K562 (cell line): ENCODE measurements at regions not wholly inside any gene's neighbourhood (a gene's known extent, or its start where the extent isn't known, plus 50 kb on each side); places are given as distances from the start of the nearest gene placed in this dataset.

Experiments used
- ATAC-seq: fragments of 200-7000 bp; cut with Tn5 transposase; 3 replicates; pipeline ENCODE4 v1.9.1; 2020; ENCODE audit warnings: moderate library complexity
- BruUV-seq: library from RNA; stranded (reverse); fragments of 400-500 nt; replicated peaks from 2 replicates; lab custom pipeline; 2021; lab: Mats Ljungman, UMichigan
- CTCF ChIA-PET: fragments of 300-600 bp; formaldehyde crosslinking; extraction: SDS; loops from one replicate; lab custom pipeline; 2021; ENCODE audit warnings: low intra/inter-chr PET ratio; lab: Yijun Ruan, JAX
- POLR2A ChIA-PET: fragments of 300-600, 350-650 bp; sonication (Branson Sonifier 250); formaldehyde crosslinking; extraction: SDS; loops from one replicate; lab custom pipeline; 2021; ENCODE audit warnings: antibody characterized with exemption, inconsistent platforms; lab: Yijun Ruan, JAX
- DNase-seq, 4 experiments: peaks; one replicate each; pipeline versions ENCODE4 v3.0.0 to v3.0.0-alpha.2; 2011 to 2018; ENCODE audit warnings: low spot score in 3 of 4, mixed read lengths in 3 of 4; ENCODE audit errors: extremely low read depth in 1 of 4
- FAIRE-seq: peaks from 2 replicates; lab custom pipeline; 2011; peaks lifted over from hg19 to GRCh38; lab: Jason Lieb, UNC
- H2AFZ ChIP-seq: 2 replicates; pipeline ENCODE4 v1.6.0; 2011; ENCODE audit warnings: low read depth, low read length, control low read depth, inconsistent platforms
- H3K27ac ChIP-seq: fragments of 200-600 bp; 3 replicates; pipeline ENCODE4 v1.8.0; 2011; ENCODE audit warnings: low read depth, mild to moderate bottlenecking, control low read depth, inconsistent platforms, low read length, moderate library complexity, mixed read lengths; ENCODE audit errors: extremely low read depth
- H3K27me3 ChIP-seq, 2 experiments: fragments of 300-600 bp in 1 of 2; 2 replicates in 1 of 2; 3 replicates in 1 of 2; pipeline versions ENCODE4 v1.6.0 to v1.8.0; 2011; ENCODE audit warnings: inconsistent platforms in 2 of 2, low read length in 2 of 2, mild to moderate bottlenecking in 1 of 2, mixed read lengths in 1 of 2, moderate library complexity in 1 of 2; ENCODE audit not compliant: control insufficient read depth in 2 of 2, insufficient read depth in 2 of 2
- H3K36me3 ChIP-seq: fragments of 300-600 bp; 3 replicates; pipeline ENCODE4 v1.8.0; 2011; ENCODE audit warnings: mild to moderate bottlenecking, low read length, inconsistent platforms; ENCODE audit not compliant: control insufficient read depth, insufficient read depth
- H3K4me1 ChIP-seq, 2 experiments: fragments of 200-600 bp in 1 of 2; replicated peaks in 1 of 2; 2 replicates in 1 of 2; 3 replicates in 1 of 2; pipeline versions ENCODE4 v1.5.1 to v1.8.0; 2011; ENCODE audit warnings: inconsistent platforms in 2 of 2, low read length in 2 of 2, mild to moderate bottlenecking in 1 of 2, mixed read lengths in 1 of 2, moderate library complexity in 1 of 2; ENCODE audit not compliant: control insufficient read depth in 2 of 2, insufficient read depth in 2 of 2
- H3K4me2 ChIP-seq: 2 replicates; pipeline ENCODE4 v1.6.1; 2011; ENCODE audit warnings: low read length, control low read depth, inconsistent platforms, mixed read lengths; ENCODE audit not compliant: insufficient read depth
- H3K4me3 ChIP-seq: fragments of 200-600 bp; sonication (generic), shearing (Covaris generic); 2 replicates; pipeline ENCODE4 v1.5.1; 2016; ENCODE audit warnings: control low read depth, inconsistent platforms
- H3K79me2 ChIP-seq: fragments of 200-600 bp; 3 replicates; pipeline ENCODE4 v1.8.0; 2011; ENCODE audit warnings: low read length, inconsistent platforms; ENCODE audit not compliant: control insufficient read depth, insufficient read depth
- H3K9ac ChIP-seq, 2 experiments: 2 replicates each; pipeline versions ENCODE4 v1.6.0 to v1.6.1; 2011; ENCODE audit warnings: low read depth in 2 of 2, low read length in 2 of 2, control low read depth in 1 of 2, inconsistent platforms in 1 of 2, mild to moderate bottlenecking in 1 of 2, mixed read lengths in 1 of 2; ENCODE audit not compliant: insufficient read depth in 1 of 2
- H3K9me1 ChIP-seq: one replicate; pipeline ENCODE4 v1.6.0; 2011; ENCODE audit warnings: inconsistent platforms, mild to moderate bottlenecking, low read length, moderate library complexity; ENCODE audit not compliant: control insufficient read depth, insufficient read depth
- H3K9me3 ChIP-seq: replicated peaks from 2 replicates; pipeline ENCODE4 v1.5.1; 2011; ENCODE audit warnings: low read depth, low read length, inconsistent platforms; ENCODE audit not compliant: control insufficient read depth, insufficient read depth
- H4K20me1 ChIP-seq: replicated peaks from 2 replicates; pipeline ENCODE4 v1.6.1; 2011; ENCODE audit warnings: low read length, inconsistent platforms, mixed read lengths; ENCODE audit not compliant: control insufficient read depth, insufficient read depth
- CCAR2 ChIP-seq: fragments of 200-400 bp; formaldehyde crosslinking; IDR thresholded peaks from 2 replicates; pipeline ENCODE4 v1.6.1; 2017; ENCODE audit warnings: mild to moderate bottlenecking, low read depth, low read length
- E2F3 ChIP-seq: fragments of 250-450 bp; sonication (Bioruptor Pico); IDR thresholded peaks from 2 replicates; pipeline ENCODE4 v1.4.0; 2020; ENCODE audit warnings: mild to moderate bottlenecking
- ELF4 ChIP-seq: fragments of 450-650 bp; formaldehyde crosslinking; IDR thresholded peaks from 2 replicates; pipeline ENCODE4 v1.4.0; 2022; ENCODE audit warnings: missing genetic modification characterization
- FOXJ2 ChIP-seq: fragments of 200-800 bp; sonication (Bioruptor generic); IDR thresholded peaks from 2 replicates; pipeline ENCODE4 v1.6.1; 2016; ENCODE audit warnings: missing genetic modification characterization, missing compliant biosample characterization
- HNRNPH1 ChIP-seq: fragments of 200-400 bp; formaldehyde crosslinking; optimal IDR thresholded peaks from 2 replicates; pipeline ENCODE3; 2017; ENCODE audit warnings: low read depth, mild to moderate bottlenecking, low read length, moderate library complexity
- JUN ChIP-seq, 2 experiments: sonication (generic) in 1 of 2; formaldehyde crosslinking in 1 of 2; IDR thresholded peaks; 2 replicates each; pipeline versions ENCODE4 v1.6.1 to v1.8.0; 2012 to 2022; ENCODE audit warnings: borderline replicate concordance in 2 of 2, mild to moderate bottlenecking in 2 of 2, improper control_type of control experiment in 1 of 2, low read depth in 1 of 2, low read length in 1 of 2, missing genetic modification reagents in 1 of 2
- WGBS: fragments of 100-300 bp; shearing (Covaris generic); methylation state at CpG from one replicate; pipeline ENCODE4 v1.1.6; 2016; ENCODE audit warnings: low coverage, mixed read lengths; ENCODE audit not compliant: insufficient coverage; ENCODE audit errors: missing lambda C conversion rate; 5-methylcytosine and 5-hydroxymethylcytosine counted together
- in situ Hi-C: fragments of 300-500 bp; cut with MboI; formaldehyde crosslinking; loops from 4 replicates; pipeline ENCODE4 v1.15.0; 2018; ENCODE audit warnings: inconsistent platforms, mixed read lengths
- intact Hi-C: fragments of 100-400 bp; cut with micrococcal nuclease; formaldehyde crosslinking; loops from 2 replicates; pipeline ENCODE4 v1.14.2; 2022
- TF ChIP-seq, protein P1 (sequence below): sonication (generic); formaldehyde crosslinking; IDR thresholded peaks from 2 replicates; pipeline ENCODE4 v1.8.1; 2022; ENCODE audit warnings: missing genetic modification reagents
- TF ChIP-seq, protein P2 (sequence below): fragments of 450-650 bp; IDR thresholded peaks from 2 replicates; pipeline ENCODE4 v1.6.1; 2016; ENCODE audit warnings: antibody characterized with exemption

DNA sequence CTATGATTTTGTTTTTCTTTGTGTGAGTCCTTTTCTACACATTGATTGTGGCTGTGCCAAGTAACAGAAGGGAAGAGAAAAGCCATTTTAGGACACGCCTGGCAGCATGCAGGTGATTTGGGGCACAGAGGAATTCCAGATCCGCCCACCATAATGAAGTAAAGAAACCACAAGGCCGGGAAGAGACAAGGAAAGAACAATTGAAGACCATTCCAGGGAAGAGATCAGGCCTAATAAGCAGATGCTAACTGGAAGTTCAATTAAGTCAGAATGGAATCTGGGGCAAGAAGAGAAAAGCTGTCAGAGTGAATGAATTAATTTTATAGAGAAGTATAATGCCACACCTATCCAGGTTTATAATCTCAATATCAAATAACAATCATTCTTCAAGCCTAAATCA, 110.2 kb upstream of the ISL1 start:
- Histone ChIP-seq H2AFZ (no peak overlapping the region), H3K9me1 (no peaks in the 10 kb centered on the region), H3K4me1 (no peaks in the 10 kb centered on the region), H3K79me2 (no peaks in the 10 kb centered on the region)
- intact Hi-C loops: no loop called here
- BruUV-seq: no TSS peak
- TF ChIP-seq E2F3 (CRISPR knock-in tag) (no peak), FOXJ2 (tag) (no peak), CCAR2 (no peak), ELF4 (CRISPR knock-in tag) (no peak), HNRNPH1 (no peak), JUN (IDR thresholded peaks at IDR 0.05; ENCODE audit: borderline replicate concordance, low read depth, low read length) (no peak), JUN (CRISPR knock-in tag; IDR thresholded peaks at IDR 0.05; ENCODE audit: borderline replicate concordance) (no peak)
- TF ChIP-seq, protein P1, sequence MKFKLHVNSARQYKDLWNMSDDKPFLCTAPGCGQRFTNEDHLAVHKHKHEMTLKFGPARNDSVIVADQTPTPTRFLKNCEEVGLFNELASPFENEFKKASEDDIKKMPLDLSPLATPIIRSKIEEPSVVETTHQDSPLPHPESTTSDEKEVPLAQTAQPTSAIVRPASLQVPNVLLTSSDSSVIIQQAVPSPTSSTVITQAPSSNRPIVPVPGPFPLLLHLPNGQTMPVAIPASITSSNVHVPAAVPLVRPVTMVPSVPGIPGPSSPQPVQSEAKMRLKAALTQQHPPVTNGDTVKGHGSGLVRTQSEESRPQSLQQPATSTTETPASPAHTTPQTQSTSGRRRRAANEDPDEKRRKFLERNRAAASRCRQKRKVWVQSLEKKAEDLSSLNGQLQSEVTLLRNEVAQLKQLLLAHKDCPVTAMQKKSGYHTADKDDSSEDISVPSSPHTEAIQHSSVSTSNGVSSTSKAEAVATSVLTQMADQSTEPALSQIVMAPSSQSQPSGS (CRISPR knock-in tag): no peak
- TF ChIP-seq, protein P2, sequence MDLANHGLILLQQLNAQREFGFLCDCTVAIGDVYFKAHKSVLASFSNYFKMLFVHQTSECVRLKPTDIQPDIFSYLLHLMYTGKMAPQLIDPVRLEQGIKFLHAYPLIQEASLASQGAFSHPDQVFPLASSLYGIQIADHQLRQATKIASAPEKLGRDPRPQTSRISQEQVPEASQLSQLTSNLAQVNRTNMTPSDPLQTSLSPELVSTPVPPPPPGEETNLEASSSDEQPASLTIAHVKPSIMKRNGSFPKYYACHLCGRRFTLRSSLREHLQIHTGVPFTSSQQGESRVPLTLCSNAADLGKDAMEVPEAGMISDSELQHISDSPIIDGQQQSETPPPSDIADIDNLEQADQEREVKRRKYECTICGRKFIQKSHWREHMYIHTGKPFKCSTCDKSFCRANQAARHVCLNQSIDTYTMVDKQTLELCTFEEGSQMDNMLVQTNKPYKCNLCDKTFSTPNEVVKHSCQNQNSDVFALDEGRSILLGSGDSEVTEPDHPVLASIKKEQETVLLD: no peak
- TF ChIP-seq, all 486 proteins: peak for 0
- no peaks in the 10 kb centered on the region for H4K20me1 ChIP-seq
- 0% methylated on average over 3 of the region's 3 CpGs for WGBS
- H3K27ac ChIP-seq: no peak overlapping the region
- no peak overlapping the region for H3K4me2 ChIP-seq
- DNase-seq (no peak), FAIRE-seq (no peak), ATAC-seq (no peak)
- no peaks in the 10 kb centered on the region for H3K9me3 ChIP-seq
- H3K36me3 ChIP-seq: no peaks in the 10 kb centered on the region
- ChIA-PET POLR2A (no interaction called here), CTCF (no interaction called here)
- H3K9ac ChIP-seq: no peak overlapping the region
- H3K27me3 ChIP-seq: no peaks in the 10 kb centered on the region
- in situ Hi-C loops: no loop called here
- no peak overlapping the region for H3K4me3 ChIP-seq
